Stomach (tissue), 4 donors: ENCODE measurements at regions not wholly inside any gene's neighbourhood (a gene's known extent, or its start where the extent isn't known, plus 50 kb on each side); places are given as distances from the start of the nearest gene placed in this dataset.

Experiments
- CTCF ChIP-seq, 7 experiments: fragments of 450-650 bp in 4 of 7; fragments of 200-600 bp in 3 of 7; sonication (generic) in 3 of 7; IDR thresholded peaks; one replicate each; pipeline ENCODE4 v1.5.1; 2016 to 2019; ENCODE audit warnings: antibody characterized with exemption in 7 of 7, control low read depth in 2 of 7, mild to moderate bottlenecking in 1 of 7
- POLR2A ChIP-seq, 4 donors: fragments of 450-650 bp; IDR thresholded peaks; one replicate each; pipeline ENCODE4 v1.6.1; 2016; ENCODE audit warnings: antibody characterized with exemption in 4 of 4, control low read depth in 2 of 4, mild to moderate bottlenecking in 1 of 4, moderate library complexity in 1 of 4
- POLR2AphosphoS5 ChIP-seq, 3 donors: sonication (generic); formaldehyde crosslinking; IDR thresholded peaks; one replicate each; pipeline ENCODE4 v1.6.1; 2016; ENCODE audit warnings: antibody characterized with exemption in 3 of 3

GRCh38 chr5:68983959-68984358, 109.9 kb upstream of the SLC30A5 start:
- TF ChIP-seq POLR2A (IDR thresholded peaks at IDR 0.05), result no peak
- TF ChIP-seq CTCF (IDR thresholded peaks at IDR 0.05), result no peak
- no peak for TF ChIP-seq POLR2AphosphoS5 (IDR thresholded peaks at IDR 0.05)
